PC-9 (cell line): ENCODE measurements at regions not wholly inside any gene's neighbourhood (a gene's known extent, or its start where the extent isn't known, plus 50 kb on each side); places are given as distances from the start of the nearest gene placed in this dataset.

Experiments used
- BruUV-seq: library from RNA; stranded (reverse); fragments of 400-500 nt; replicated peaks from 2 replicates; lab custom pipeline; 2021; lab: Mats Ljungman, UMichigan
- CTCF ChIA-PET: fragments of 300-600 bp; sonication (Branson Sonifier 250); formaldehyde crosslinking; loops from one replicate; lab custom pipeline; 2022; ENCODE audit warnings: antibody characterized with exemption; lab: Charles Lee
- POLR2A ChIA-PET: fragments of 300-600 bp; sonication (Branson Sonifier 250); formaldehyde crosslinking; loops from one replicate; lab custom pipeline; 2022; ENCODE audit warnings: antibody characterized with exemption; ENCODE audit not compliant: unreplicated experiment; lab: Charles Lee
- DNase-seq, 2 experiments: peaks; one replicate each; pipeline versions ENCODE4 v3.0.0 to v3.0.0-alpha.2; 2015 to 2022; ENCODE audit warnings: mixed read lengths in 1 of 2
- H2AFZ ChIP-seq: fragments of 200-600 bp; sonication (generic); 2 replicates; pipeline ENCODE4 v1.8.1; 2017; ENCODE audit warnings: antibody characterized with exemption
- H3F3A ChIP-seq: fragments of 200-600 bp; sonication (generic); 2 replicates; pipeline ENCODE4 v1.8.1; 2017; ENCODE audit warnings: antibody characterized with exemption, mild to moderate bottlenecking, low read depth; ENCODE audit not compliant: insufficient read depth
- H3K27ac ChIP-seq: fragments of 200-600 bp; sonication (generic); 2 replicates; pipeline ENCODE4 v1.6.1; 2016; ENCODE audit warnings: mixed run types
- H3K27me3 ChIP-seq: fragments of 200-600 bp; sonication (generic); 2 replicates; pipeline ENCODE4 v1.6.1; 2016; ENCODE audit warnings: low read depth, mixed run types; ENCODE audit not compliant: insufficient read depth
- H3K36me3 ChIP-seq: fragments of 200-600 bp; sonication (generic); 2 replicates; pipeline ENCODE4 v1.6.1; 2016; ENCODE audit warnings: low read depth, mixed run types
- H3K4me1 ChIP-seq: fragments of 200-600 bp; sonication (generic); replicated peaks from 2 replicates; pipeline ENCODE4 v1.6.1; 2016; ENCODE audit warnings: mixed run types; ENCODE audit not compliant: insufficient read depth
- H3K4me2 ChIP-seq: fragments of 200-600 bp; sonication (generic); 2 replicates; pipeline ENCODE4 v1.6.1; 2017; ENCODE audit warnings: mixed run types
- H3K4me3 ChIP-seq: fragments of 200-600 bp; sonication (generic); 2 replicates; pipeline ENCODE4 v1.6.1; 2016; ENCODE audit warnings: mixed run types
- H3K79me2 ChIP-seq: fragments of 200-600 bp; sonication (generic); 2 replicates; pipeline ENCODE4 v1.6.1; 2017; ENCODE audit warnings: low read depth, mixed run types
- H3K9me2 ChIP-seq: fragments of 200-600 bp; sonication (generic); 2 replicates; pipeline ENCODE4 v1.8.1; 2017; ENCODE audit warnings: mild to moderate bottlenecking; ENCODE audit not compliant: insufficient read depth
- H3K9me3 ChIP-seq: fragments of 200-600 bp; sonication (generic); 2 replicates; pipeline ENCODE4 v1.8.1; 2016; ENCODE audit warnings: low read depth; ENCODE audit not compliant: insufficient read depth
- H4K20me1 ChIP-seq: fragments of 200-600 bp; sonication (generic); 2 replicates; pipeline ENCODE4 v1.8.1; 2017; ENCODE audit not compliant: insufficient read depth
- EZH2 ChIP-seq: fragments of 200-600 bp; sonication (generic); IDR thresholded peaks from 2 replicates; pipeline ENCODE4 v1.8.0; 2017; ENCODE audit warnings: antibody characterized with exemption, low read depth
- intact Hi-C: fragments of 100-400 bp; cut with micrococcal nuclease; formaldehyde crosslinking; loops from one replicate; pipeline ENCODE4 v1.10.0; 2022; ENCODE audit not compliant: unreplicated experiment
- TF ChIP-seq, protein P1 (sequence below): fragments of 200-600 bp; sonication (generic); conservative IDR thresholded peaks from 2 replicates; pipeline ENCODE4 v1.6.1; 2017; ENCODE audit warnings: mixed run types, antibody characterized with exemption, mild to moderate bottlenecking, moderate library complexity

GRCh38 chr20:51333446-51333845, 209.1 kb downstream of the NFATC2 start:
- DNase-seq = no peak
- Histone ChIP-seq H3K27ac (no peak overlapping the region), H3F3A (peaks cover 10% of the 10 kb centered on the region; the same call in 1 of the 2 replicates), H4K20me1 (no peaks in the 10 kb centered on the region), H3K79me2 (no peaks in the 10 kb centered on the region), H3K4me3 (no peak overlapping the region), H3K9me3 (no peaks in the 10 kb centered on the region), H2AFZ (no peak overlapping the region), H3K27me3 (no peaks in the 10 kb centered on the region; the same call in 1 of the 2 replicates), H3K4me2 (no peak overlapping the region), H3K4me1 (0 out of 2 replicates have a peak, but pooled peaks cover 7% of the 10 kb centered on the region), H3K36me3 (no peaks in the 10 kb centered on the region), H3K9me2 (no peaks in the 10 kb centered on the region)
- ChIA-PET POLR2A (no interaction called here), CTCF (no interaction called here)
- intact Hi-C loops = no loop called here
- no peak for TF ChIP-seq EZH2
- TF ChIP-seq, protein P1, sequence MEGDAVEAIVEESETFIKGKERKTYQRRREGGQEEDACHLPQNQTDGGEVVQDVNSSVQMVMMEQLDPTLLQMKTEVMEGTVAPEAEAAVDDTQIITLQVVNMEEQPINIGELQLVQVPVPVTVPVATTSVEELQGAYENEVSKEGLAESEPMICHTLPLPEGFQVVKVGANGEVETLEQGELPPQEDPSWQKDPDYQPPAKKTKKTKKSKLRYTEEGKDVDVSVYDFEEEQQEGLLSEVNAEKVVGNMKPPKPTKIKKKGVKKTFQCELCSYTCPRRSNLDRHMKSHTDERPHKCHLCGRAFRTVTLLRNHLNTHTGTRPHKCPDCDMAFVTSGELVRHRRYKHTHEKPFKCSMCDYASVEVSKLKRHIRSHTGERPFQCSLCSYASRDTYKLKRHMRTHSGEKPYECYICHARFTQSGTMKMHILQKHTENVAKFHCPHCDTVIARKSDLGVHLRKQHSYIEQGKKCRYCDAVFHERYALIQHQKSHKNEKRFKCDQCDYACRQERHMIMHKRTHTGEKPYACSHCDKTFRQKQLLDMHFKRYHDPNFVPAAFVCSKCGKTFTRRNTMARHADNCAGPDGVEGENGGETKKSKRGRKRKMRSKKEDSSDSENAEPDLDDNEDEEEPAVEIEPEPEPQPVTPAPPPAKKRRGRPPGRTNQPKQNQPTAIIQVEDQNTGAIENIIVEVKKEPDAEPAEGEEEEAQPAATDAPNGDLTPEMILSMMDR = no peak
- no TSS peak for BruUV-seq

- BruUV-seq = no TSS peak
- Histone ChIP-seq H3K4me2 (no peak overlapping the region), H3K36me3 (no peaks in the 10 kb centered on the region), H3K4me3 (no peak overlapping the region), H3K9me3 (no peaks in the 10 kb centered on the region), H3K9me2 (no peaks in the 10 kb centered on the region), H3K27me3 (no peaks in the 10 kb centered on the region; the same call in 1 of the 2 replicates), H2AFZ (no peak overlapping the region), H3F3A (peaks cover 10% of the 10 kb centered on the region; the same call in 1 of the 2 replicates), H3K79me2 (no peaks in the 10 kb centered on the region), H4K20me1 (no peaks in the 10 kb centered on the region), H3K4me1 (0 out of 2 replicates have a peak, but pooled peaks cover 7% of the 10 kb centered on the region), H3K27ac (no peak overlapping the region)
- POLR2A ChIA-PET = no interaction called here
- no peak for DNase-seq
- CTCF ChIA-PET = no interaction called here
- intact Hi-C loops = no loop called here
- TF ChIP-seq, protein P1 = no peak
- no peak for TF ChIP-seq EZH2
Observed at GRCh38 chr20:51331481-51331880, 211.0 kb downstream of the NFATC2 start.

- BruUV-seq = no TSS peak
- POLR2A ChIA-PET = no interaction called here
- CTCF ChIA-PET = no interaction called here
- no peaks in the 10 kb centered on the region for H3K36me3 ChIP-seq
- intact Hi-C loops = no loop called here
- no peak for DNase-seq
- H3K27ac ChIP-seq = no peak overlapping the region
- H3K9me2 ChIP-seq = no peaks in the 10 kb centered on the region
- no peak overlapping the region for H3K4me2 ChIP-seq
- no peaks in the 10 kb centered on the region for H3K79me2 ChIP-seq
- no peak overlapping the region for H2AFZ ChIP-seq
- H3K27me3 ChIP-seq = no peaks in the 10 kb centered on the region; the same call in 1 of the 2 replicates
- no peaks in the 10 kb centered on the region for H3F3A ChIP-seq
- TF ChIP-seq, protein P1 = no peak
- no peak for TF ChIP-seq EZH2
- H3K4me1 ChIP-seq = no peaks in the 10 kb centered on the region
- H4K20me1 ChIP-seq = no peaks in the 10 kb centered on the region
- no peak overlapping the region for H3K4me3 ChIP-seq
- no peaks in the 10 kb centered on the region for H3K9me3 ChIP-seq
Observed at GRCh38 chr20:51329845-51330244, 212.7 kb downstream of the NFATC2 start.
